Globus pallidus (tissue), 1 donor: ENCODE measurements at regions not wholly inside any gene's neighbourhood (a gene's known extent, or its start where the extent isn't known, plus 50 kb on each side); places are given as distances from the start of the nearest gene placed in this dataset.
A peak's percentile ranks its signal among the peaks of the same experiment; 100 is the strongest.

Experiments used
- DNase-seq: peaks from one replicate; pipeline ENCODE4 v3.0.0-alpha.2; 2015; ENCODE audit warnings: low spot score

GRCh38 chr20:20992686-20993360, 113.3 kb downstream of the LINC00237 start:
- no peak for DNase-seq

GRCh38 chr20:20992277-20992676, 113.9 kb downstream of the LINC00237 start:
- DNase-seq = no peak

GRCh38 chr20:20989081-20989480, 117.1 kb downstream of the LINC00237 start:
- DNase-seq = no peak

- no peak for DNase-seq
These were observed 126.2 kb downstream of the LINC00237 start for GRCh38 chr20:20979934-20980333.

- no peak for DNase-seq
These were observed 128.4 kb downstream of the LINC00237 start for GRCh38 chr20:20977786-20978185.

GRCh38 chr20:20972490-20972889, 133.7 kb downstream of the LINC00237 start:
- no peak for DNase-seq

- no peak for DNase-seq
These were observed 134.3 kb downstream of the LINC00237 start for GRCh38 chr20:20971810-20972209.

GRCh38 chr20:20970841-20971240, 135.3 kb downstream of the LINC00237 start:
- DNase-seq = no peak

- DNase-seq = no peak
These were observed 136.4 kb downstream of the LINC00237 start for GRCh38 chr20:20969701-20970280.

- DNase-seq = no peak
These were observed 138.5 kb downstream of the LINC00237 start for GRCh38 chr20:20967564-20968184.

GRCh38 chr20:20966171-20966570, 140.0 kb downstream of the LINC00237 start:
- no peak for DNase-seq

- no peak for DNase-seq
These were observed 147.0 kb downstream of the LINC00237 start for GRCh38 chr20:20959031-20959755.

- DNase-seq = peak; percentile 80
These were observed 149.6 kb downstream of the LINC00237 start for GRCh38 chr20:20956513-20956931.

GRCh38 chr20:20955892-20956291, 150.3 kb downstream of the LINC00237 start:
- peak; percentile 16 for DNase-seq

GRCh38 chr20:20953738-20954618, 152.2 kb downstream of the LINC00237 start:
- DNase-seq = peak; percentile 3

GRCh38 chr20:20950620-20951019, 155.5 kb downstream of the LINC00237 start:
- DNase-seq = no peak

- DNase-seq = no peak
These were observed 159.9 kb downstream of the LINC00237 start for GRCh38 chr20:20946122-20946759.

GRCh38 chr20:20941468-20941889, 164.7 kb downstream of the LINC00237 start:
- no peak for DNase-seq

- DNase-seq = no peak
These were observed 167.2 kb downstream of the LINC00237 start for GRCh38 chr20:20939006-20939405.

GRCh38 chr20:20938599-20938998, 167.6 kb downstream of the LINC00237 start:
- DNase-seq = no peak

- no peak for DNase-seq
These were observed 168.0 kb downstream of the LINC00237 start for GRCh38 chr20:20938131-20938530.
